HEK293 (cell line): ENCODE measurements at regions not wholly inside any gene's neighbourhood (a gene's known extent, or its start where the extent isn't known, plus 50 kb on each side); places are given as distances from the start of the nearest gene placed in this dataset.

Experiments
- CTCF ChIA-PET: fragments of 350-600 bp; formaldehyde crosslinking; extraction: SDS; loops from one replicate; lab custom pipeline; 2021; ENCODE audit warnings: antibody characterized with exemption; lab: Yijun Ruan, JAX
- POLR2A ChIA-PET: fragments of 300-600 bp; formaldehyde crosslinking; extraction: SDS; loops from one replicate; lab custom pipeline; 2020; ENCODE audit warnings: antibody characterized with exemption, inconsistent platforms; lab: Yijun Ruan, JAX
- H3K27ac ChIP-seq: fragments of 200-500 bp; sonication (Bioruptor generic); 2 replicates; pipeline ENCODE4 v1.5.1; 2014; ENCODE audit warnings: low read depth, low read length, control low read depth, inconsistent platforms; ENCODE audit errors: extremely low read depth
- H3K36me3 ChIP-seq, 2 experiments: fragments of 200-500 bp in 1 of 2; sonication (Bioruptor generic) in 1 of 2; 1 replicate in 1 of 2; 2 replicates in 1 of 2; pipeline ENCODE4 v1.5.1; 2014 to 2017; ENCODE audit warnings: inconsistent platforms in 2 of 2, low read length in 2 of 2; ENCODE audit not compliant: control insufficient read depth in 2 of 2, insufficient read depth in 1 of 2
- H3K4me1 ChIP-seq: fragments of 200-500 bp; sonication (Bioruptor generic); 2 replicates; pipeline ENCODE4 v1.5.1; 2014; ENCODE audit warnings: mild to moderate bottlenecking, low read length, inconsistent platforms; ENCODE audit not compliant: control insufficient read depth, insufficient read depth
- H3K4me3 ChIP-seq: 2 replicates; pipeline ENCODE4 v1.5.1; 2011; ENCODE audit warnings: low read depth, mild to moderate bottlenecking, control low read depth, low read length, moderate library complexity
- H3K9me3 ChIP-seq: fragments of 200-500 bp; sonication (Bioruptor generic); 2 replicates; pipeline ENCODE4 v1.5.1; 2014; ENCODE audit warnings: low read depth, low read length, inconsistent platforms; ENCODE audit not compliant: control insufficient read depth, insufficient read depth
- BCL11A ChIP-seq: fragments of 450-650 bp; formaldehyde crosslinking; IDR thresholded peaks from 2 replicates; pipeline ENCODE4 v1.5.1; 2016; ENCODE audit warnings: low read depth, missing biosample characterization, missing genetic modification characterization
- GFI1B ChIP-seq: fragments of 450-650 bp; formaldehyde crosslinking; IDR thresholded peaks from 2 replicates; pipeline ENCODE4 v1.5.1; 2016; ENCODE audit warnings: missing biosample characterization, missing genetic modification characterization
- KLF16 ChIP-seq: fragments of 450-650 bp; formaldehyde crosslinking; IDR thresholded peaks from 2 replicates; pipeline ENCODE4 v1.5.1; 2017; ENCODE audit warnings: missing biosample characterization, missing genetic modification characterization
- SALL2 ChIP-seq: fragments of 450-650 bp; formaldehyde crosslinking; IDR thresholded peaks from 2 replicates; pipeline ENCODE4 v1.5.0; 2017; ENCODE audit warnings: missing biosample characterization, mild to moderate bottlenecking, missing genetic modification characterization, borderline replicate concordance
- YY2 ChIP-seq: fragments of 450-650 bp; formaldehyde crosslinking; IDR thresholded peaks from 2 replicates; pipeline ENCODE4 v1.5.1; 2016; ENCODE audit warnings: missing biosample characterization, missing genetic modification characterization
- ZFP3 ChIP-seq: fragments of 450-650 bp; formaldehyde crosslinking; IDR thresholded peaks from 2 replicates; pipeline ENCODE4 v1.5.1; 2016; ENCODE audit warnings: low read depth, missing biosample characterization, missing genetic modification characterization
- ZFP37 ChIP-seq: fragments of 450-650 bp; formaldehyde crosslinking; IDR thresholded peaks from 2 replicates; pipeline ENCODE4 v1.5.1; 2016; ENCODE audit warnings: missing biosample characterization, missing genetic modification characterization
- ZFP41 ChIP-seq: fragments of 450-650 bp; formaldehyde crosslinking; IDR thresholded peaks from 2 replicates; pipeline ENCODE4 v1.5.1; 2016; ENCODE audit warnings: missing biosample characterization, missing genetic modification characterization, borderline replicate concordance
- ZIC2 ChIP-seq: fragments of 450-650 bp; formaldehyde crosslinking; IDR thresholded peaks from 2 replicates; pipeline ENCODE4 v1.5.1; 2016; ENCODE audit warnings: missing biosample characterization, missing genetic modification characterization
- ZNF121 ChIP-seq: fragments of 450-650 bp; formaldehyde crosslinking; IDR thresholded peaks from 2 replicates; pipeline ENCODE4 v1.5.1; 2016; ENCODE audit warnings: missing biosample characterization, missing genetic modification characterization
- ZNF140 ChIP-seq: fragments of 450-650 bp; formaldehyde crosslinking; IDR thresholded peaks from 2 replicates; pipeline ENCODE4 v1.5.1; 2016; ENCODE audit warnings: missing biosample characterization, missing genetic modification characterization
- ZNF146 ChIP-seq: fragments of 450-650 bp; formaldehyde crosslinking; IDR thresholded peaks from 2 replicates; pipeline ENCODE4 v1.5.1; 2016; ENCODE audit warnings: missing biosample characterization, missing genetic modification characterization
- ZNF211 ChIP-seq: fragments of 450-650 bp; formaldehyde crosslinking; IDR thresholded peaks from 2 replicates; pipeline ENCODE4 v1.5.1; 2016; ENCODE audit warnings: low read depth, missing biosample characterization, missing genetic modification characterization
- ZNF239 ChIP-seq: fragments of 450-650 bp; formaldehyde crosslinking; IDR thresholded peaks from 2 replicates; pipeline ENCODE4 v1.5.1; 2016; ENCODE audit warnings: missing biosample characterization, missing genetic modification characterization
- ZNF354C ChIP-seq: fragments of 450-650 bp; formaldehyde crosslinking; IDR thresholded peaks from 2 replicates; pipeline ENCODE4 v1.5.1; 2016; ENCODE audit warnings: missing biosample characterization, missing genetic modification characterization, low read depth, borderline replicate concordance
- ZNF37A ChIP-seq: fragments of 450-650 bp; IDR thresholded peaks from 2 replicates; pipeline ENCODE4 v1.5.1; 2018; ENCODE audit warnings: missing biosample characterization, missing genetic modification characterization
- ZNF514 ChIP-seq: fragments of 450-650 bp; formaldehyde crosslinking; IDR thresholded peaks from 2 replicates; pipeline ENCODE4 v1.5.1; 2016; ENCODE audit warnings: missing biosample characterization, missing genetic modification characterization
- ZNF658 ChIP-seq: fragments of 450-650 bp; formaldehyde crosslinking; IDR thresholded peaks from 2 replicates; pipeline ENCODE4; 2016; ENCODE audit warnings: missing biosample characterization, missing genetic modification characterization
- ZNF664 ChIP-seq: fragments of 450-650 bp; formaldehyde crosslinking; IDR thresholded peaks from 2 replicates; pipeline ENCODE4 v1.5.1; 2016; ENCODE audit warnings: missing biosample characterization, missing genetic modification characterization
- ZNF670 ChIP-seq: fragments of 450-650 bp; formaldehyde crosslinking; IDR thresholded peaks from 2 replicates; pipeline ENCODE4 v1.5.1; 2016; ENCODE audit warnings: missing biosample characterization, missing genetic modification characterization, low read depth
- ZNF777 ChIP-seq: fragments of 450-650 bp; formaldehyde crosslinking; IDR thresholded peaks from 2 replicates; pipeline ENCODE4 v1.5.1; 2017; ENCODE audit warnings: missing biosample characterization, missing genetic modification characterization, borderline replicate concordance
- ZNF792 ChIP-seq: fragments of 450-650 bp; formaldehyde crosslinking; IDR thresholded peaks from 2 replicates; pipeline ENCODE4 v1.5.1; 2016; ENCODE audit warnings: missing biosample characterization, missing genetic modification characterization
- ZNF843 ChIP-seq: fragments of 450-650 bp; formaldehyde crosslinking; IDR thresholded peaks from 2 replicates; pipeline ENCODE4 v1.5.1; 2016; ENCODE audit warnings: missing biosample characterization, missing genetic modification characterization
- TF ChIP-seq, protein P1 (sequence below): fragments of 450-650 bp; formaldehyde crosslinking; IDR thresholded peaks from 2 replicates; pipeline ENCODE4 v1.5.1; 2016; ENCODE audit warnings: missing biosample characterization, missing genetic modification characterization
- TF ChIP-seq, protein P2 (sequence below): IDR thresholded peaks from 2 replicates; pipeline ENCODE4 v1.6.1; 2011; ENCODE audit warnings: mild to moderate bottlenecking, low read depth, low read length, borderline replicate concordance
- TF ChIP-seq, protein P3 (sequence below): fragments of 450-650 bp; formaldehyde crosslinking; IDR thresholded peaks from 2 replicates; pipeline ENCODE4 v1.5.1; 2016; ENCODE audit warnings: missing biosample characterization, missing genetic modification characterization
- TF ChIP-seq, protein P4 (sequence below): fragments of 450-650 bp; formaldehyde crosslinking; IDR thresholded peaks from 2 replicates; pipeline ENCODE4 v1.5.1; 2016; ENCODE audit warnings: missing biosample characterization, missing genetic modification characterization
- TF ChIP-seq, protein P5 (sequence below): fragments of 450-650 bp; formaldehyde crosslinking; IDR thresholded peaks from 2 replicates; pipeline ENCODE4 v1.5.1; 2016; ENCODE audit warnings: missing biosample characterization, missing genetic modification characterization

DNA sequence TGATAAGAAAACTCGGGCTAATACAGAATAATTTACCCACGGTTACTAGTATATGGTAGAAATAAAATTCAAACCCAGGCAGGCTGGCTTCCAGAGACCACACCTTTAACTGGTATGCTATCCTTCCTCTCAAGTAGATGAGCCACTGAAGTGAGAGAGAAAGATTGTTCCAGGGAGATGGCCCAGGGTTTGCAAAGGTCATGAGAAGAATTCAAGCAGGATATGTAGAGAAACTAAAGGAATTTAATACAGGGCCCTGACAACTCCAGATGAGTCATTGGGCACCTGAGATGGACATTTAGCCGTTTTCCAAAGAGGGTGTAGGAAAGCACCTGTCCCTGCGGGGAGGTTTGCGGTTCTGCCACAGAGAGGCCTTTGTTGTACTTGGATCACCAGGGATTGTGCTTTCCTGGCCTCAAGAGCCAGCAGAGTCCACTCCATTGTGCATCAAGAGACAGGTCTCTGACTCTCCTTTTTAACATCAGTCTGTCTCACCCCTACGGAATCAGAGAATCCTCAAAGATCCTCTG, 152.7 kb upstream of the BLID start:
- TF ChIP-seq ZFP41 (tag by site-specific recombination), result no peak
- TF ChIP-seq, protein P1, sequence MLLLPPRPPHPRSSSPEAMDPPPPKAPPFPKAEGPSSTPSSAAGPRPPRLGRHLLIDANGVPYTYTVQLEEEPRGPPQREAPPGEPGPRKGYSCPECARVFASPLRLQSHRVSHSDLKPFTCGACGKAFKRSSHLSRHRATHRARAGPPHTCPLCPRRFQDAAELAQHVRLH (tag by site-specific recombination), result no peak
- TF ChIP-seq ZNF354C (tag by site-specific recombination), result no peak
- TF ChIP-seq ZNF792 (tag by site-specific recombination), result no peak
- TF ChIP-seq, protein P2, sequence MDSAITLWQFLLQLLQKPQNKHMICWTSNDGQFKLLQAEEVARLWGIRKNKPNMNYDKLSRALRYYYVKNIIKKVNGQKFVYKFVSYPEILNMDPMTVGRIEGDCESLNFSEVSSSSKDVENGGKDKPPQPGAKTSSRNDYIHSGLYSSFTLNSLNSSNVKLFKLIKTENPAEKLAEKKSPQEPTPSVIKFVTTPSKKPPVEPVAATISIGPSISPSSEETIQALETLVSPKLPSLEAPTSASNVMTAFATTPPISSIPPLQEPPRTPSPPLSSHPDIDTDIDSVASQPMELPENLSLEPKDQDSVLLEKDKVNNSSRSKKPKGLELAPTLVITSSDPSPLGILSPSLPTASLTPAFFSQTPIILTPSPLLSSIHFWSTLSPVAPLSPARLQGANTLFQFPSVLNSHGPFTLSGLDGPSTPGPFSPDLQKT, result no peak
- TF ChIP-seq, protein P3, sequence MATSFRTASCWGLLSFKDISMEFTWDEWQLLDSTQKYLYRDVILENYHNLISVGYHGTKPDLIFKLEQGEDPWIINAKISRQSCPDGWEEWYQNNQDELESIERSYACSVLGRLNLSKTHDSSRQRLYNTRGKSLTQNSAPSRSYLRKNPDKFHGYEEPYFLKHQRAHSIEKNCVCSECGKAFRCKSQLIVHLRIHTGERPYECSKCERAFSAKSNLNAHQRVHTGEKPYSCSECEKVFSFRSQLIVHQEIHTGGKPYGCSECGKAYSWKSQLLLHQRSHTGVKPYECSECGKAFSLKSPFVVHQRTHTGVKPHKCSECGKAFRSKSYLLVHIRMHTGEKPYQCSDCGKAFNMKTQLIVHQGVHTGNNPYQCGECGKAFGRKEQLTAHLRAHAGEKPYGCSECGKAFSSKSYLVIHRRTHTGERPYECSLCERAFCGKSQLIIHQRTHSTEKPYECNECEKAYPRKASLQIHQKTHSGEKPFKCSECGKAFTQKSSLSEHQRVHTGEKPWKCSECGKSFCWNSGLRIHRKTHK (tag by site-specific recombination), result no peak
- no peak for TF ChIP-seq ZNF140
- TF ChIP-seq, protein P4, sequence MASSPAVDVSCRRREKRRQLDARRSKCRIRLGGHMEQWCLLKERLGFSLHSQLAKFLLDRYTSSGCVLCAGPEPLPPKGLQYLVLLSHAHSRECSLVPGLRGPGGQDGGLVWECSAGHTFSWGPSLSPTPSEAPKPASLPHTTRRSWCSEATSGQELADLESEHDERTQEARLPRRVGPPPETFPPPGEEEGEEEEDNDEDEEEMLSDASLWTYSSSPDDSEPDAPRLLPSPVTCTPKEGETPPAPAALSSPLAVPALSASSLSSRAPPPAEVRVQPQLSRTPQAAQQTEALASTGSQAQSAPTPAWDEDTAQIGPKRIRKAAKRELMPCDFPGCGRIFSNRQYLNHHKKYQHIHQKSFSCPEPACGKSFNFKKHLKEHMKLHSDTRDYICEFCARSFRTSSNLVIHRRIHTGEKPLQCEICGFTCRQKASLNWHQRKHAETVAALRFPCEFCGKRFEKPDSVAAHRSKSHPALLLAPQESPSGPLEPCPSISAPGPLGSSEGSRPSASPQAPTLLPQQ (tag by site-specific recombination), result no peak
- no peak for TF ChIP-seq ZFP37 (tag by site-specific recombination)
- no peak for TF ChIP-seq ZIC2 (tag by site-specific recombination)
- no peak for TF ChIP-seq YY2
- TF ChIP-seq ZNF843 (tag by site-specific recombination), result no peak
- TF ChIP-seq BCL11A (tag by site-specific recombination), result no peak
- no peak for TF ChIP-seq ZNF658
- TF ChIP-seq ZNF211 (tag by site-specific recombination), result no peak
- TF ChIP-seq, all 188 proteins: peak for 0
- POLR2A ChIA-PET, result no interaction called here
- Histone ChIP-seq H3K4me3 (no peak overlapping the region), H3K27ac (no peak overlapping the region), H3K4me1 (peaks cover 3% of the 10 kb centered on the region; the same call in 1 of the 2 replicates), H3K36me3 (no peaks in the 10 kb centered on the region), H3K9me3 (no peaks in the 10 kb centered on the region)
- CTCF ChIA-PET, result no interaction called here

DNA sequence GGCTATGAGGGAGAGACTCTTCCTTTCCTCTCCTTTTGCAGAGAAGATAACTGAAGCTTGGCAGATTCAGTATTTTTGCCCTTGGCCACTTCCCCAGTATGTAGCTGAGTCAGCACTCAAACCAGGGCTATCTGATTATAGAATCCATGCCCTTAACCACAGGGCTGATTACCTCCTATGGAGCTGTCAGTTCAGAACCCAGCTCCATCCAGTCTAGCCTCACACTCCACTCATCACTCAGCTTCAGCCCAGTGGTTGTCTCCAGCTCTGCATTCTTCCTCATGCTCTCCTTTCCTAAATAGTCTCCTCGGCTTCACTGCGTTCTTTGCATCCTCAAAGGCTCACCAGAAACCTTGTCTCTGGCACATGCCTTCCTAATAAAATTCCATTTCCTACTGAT, 151.6 kb upstream of the BLID start:
- H3K4me3 ChIP-seq, result no peak overlapping the region
- CTCF ChIA-PET, result no interaction called here
- TF ChIP-seq ZNF777 (tag by site-specific recombination) (no peak), ZNF121 (tag by site-specific recombination) (no peak), ZNF146 (tag by site-specific recombination) (no peak), ZNF239 (tag by site-specific recombination) (no peak), ZNF514 (no peak), KLF16 (tag by site-specific recombination) (no peak), SALL2 (tag by site-specific recombination) (no peak), ZNF670 (tag by site-specific recombination) (no peak), ZFP3 (tag by site-specific recombination) (no peak), ZFP37 (tag by site-specific recombination) (no peak), ZNF37A (tag by site-specific recombination) (no peak), GFI1B (tag by site-specific recombination) (no peak), ZNF664 (tag by site-specific recombination) (no peak)
- TF ChIP-seq, protein P5, sequence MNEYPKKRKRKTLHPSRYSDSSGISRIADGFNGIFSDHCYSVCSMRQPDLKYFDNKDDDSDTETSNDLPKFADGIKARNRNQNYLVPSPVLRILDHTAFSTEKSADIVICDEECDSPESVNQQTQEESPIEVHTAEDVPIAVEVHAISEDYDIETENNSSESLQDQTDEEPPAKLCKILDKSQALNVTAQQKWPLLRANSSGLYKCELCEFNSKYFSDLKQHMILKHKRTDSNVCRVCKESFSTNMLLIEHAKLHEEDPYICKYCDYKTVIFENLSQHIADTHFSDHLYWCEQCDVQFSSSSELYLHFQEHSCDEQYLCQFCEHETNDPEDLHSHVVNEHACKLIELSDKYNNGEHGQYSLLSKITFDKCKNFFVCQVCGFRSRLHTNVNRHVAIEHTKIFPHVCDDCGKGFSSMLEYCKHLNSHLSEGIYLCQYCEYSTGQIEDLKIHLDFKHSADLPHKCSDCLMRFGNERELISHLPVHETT (tag by site-specific recombination), result no peak
- H3K36me3 ChIP-seq, result no peaks in the 10 kb centered on the region
- POLR2A ChIA-PET, result no interaction called here
- H3K4me1 ChIP-seq, result peaks cover 3% of the 10 kb centered on the region; the same call in 1 of the 2 replicates
- no peaks in the 10 kb centered on the region for H3K9me3 ChIP-seq
- H3K27ac ChIP-seq, result no peak overlapping the region
